ENCODE measurements at regions not wholly inside any gene's neighbourhood (a gene's known extent, or its start where the extent isn't known, plus 50 kb on each side); places are given as distances from the start of the nearest gene placed in this dataset.

- FAIRE-seq = no peak
- intact Hi-C loops (cut with micrococcal nuclease; ENCODE audit: unreplicated experiment) = no loop called here
- POLR2A ChIA-PET = no interaction called here
Measured at GRCh38 chr14:85915711-85916110, 385.8 kb downstream of the FLRT2 start.

More at GRCh38 chr14:85915711-85916110, 385.8 kb downstream of the FLRT2 start:
- Histone ChIP-seq H3K27ac (ENCODE audit: control insufficient read depth, insufficient read depth) (no peak overlapping the region), H4K20me1 (ENCODE audit: control insufficient read depth, insufficient read depth) (no peaks in the 10 kb centered on the region), H3K4me3 (no peak overlapping the region), H3K4me2 (ENCODE audit: control insufficient read depth, insufficient read depth) (no peak overlapping the region), H3K36me3 (ENCODE audit: control insufficient read depth in 2 of 2, insufficient read depth in 2 of 2, low read length in 1 of 2) (no peaks in the 10 kb centered on the region), H3K27me3 (replicated peaks in 1 of 2; ENCODE audit: control insufficient read depth in 2 of 2, insufficient read depth in 2 of 2, low read length in 1 of 2) (no peaks in the 10 kb centered on the region), H3K79me2 (ENCODE audit: control insufficient read depth, insufficient read depth, low read length) (no peaks in the 10 kb centered on the region), H3K9me3 (replicated peaks; ENCODE audit: control insufficient read depth, insufficient read depth, low read length) (no peaks in the 10 kb centered on the region), H3K4me1 (ENCODE audit: control insufficient read depth, insufficient read depth, low read length) (no peaks in the 10 kb centered on the region), H2AFZ (ENCODE audit: control insufficient read depth, low read depth, low read length) (no peak overlapping the region), H3K9ac (ENCODE audit: control insufficient read depth, insufficient read depth, low read length) (no peak overlapping the region)
- 20% methylated on average over 2 of the region's 2 CpGs for WGBS (ENCODE audit: insufficient coverage, insufficient replicate concordance, low lambda C conversion rate, missing lambda C conversion rate)
- BruUV-seq (replicated peaks) = no TSS peak
- ATAC-seq (no peak), DNase-seq (ENCODE audit: low read depth, low spot score) (no peak)
- SMC1A ChIA-PET (ENCODE audit: uncharacterized antibody, unreplicated experiment) = no interaction called here
- RAD21 ChIA-PET (ENCODE audit: unreplicated experiment) = no interaction called here
- in situ Hi-C loops (cut with MboI) = no loop called here
- CTCF ChIA-PET = interaction anchor here (0.6 kb wide), 1 partner anchor 1377 kb away, joined by 3 read pairs; no protein-coding TSS in a partner anchor
- TF ChIP-seq BCL11A (IDR thresholded peaks at IDR 0.05; ENCODE audit: low read depth, low read length) (no peak), YY1 (IDR thresholded peaks at IDR 0.05; ENCODE audit: low read depth, low read length) (no peak), CUX1 (IDR thresholded peaks at IDR 0.05; ENCODE audit: insufficient replicate concordance, low read depth, low read length) (no peak), MYC (IDR thresholded peaks at IDR 0.05; ENCODE audit: insufficient read depth, insufficient read length, insufficient replicate concordance, low read length, severe bottlenecking) (no peak), ZNF24 (IDR thresholded peaks at IDR 0.05) (no peak), ZBED1 (IDR thresholded peaks at IDR 0.05; ENCODE audit: borderline replicate concordance) (no peak), BHLHE40 (IDR thresholded peaks at IDR 0.05; ENCODE audit: borderline replicate concordance in 1 of 2, low read depth in 2 of 2, low read length in 1 of 2) (no peak), TAF1 (IDR thresholded peaks at IDR 0.05; ENCODE audit: borderline replicate concordance, low read depth, low read length) (no peak), CBX5 (IDR thresholded peaks at IDR 0.05; ENCODE audit: low read depth) (no peak), RAD21 (IDR thresholded peaks at IDR 0.05; ENCODE audit: insufficient read depth, low read depth, low read length) (no peak), CREB1 (IDR thresholded peaks at IDR 0.05; ENCODE audit: low read depth) (no peak), WRNIP1 (IDR thresholded peaks at IDR 0.05; ENCODE audit: borderline replicate concordance, low read depth, low read length) (no peak)
